Fibroblast of mammary gland (primary cell): ENCODE measurements at regions not wholly inside any gene's neighbourhood (a gene's known extent, or its start where the extent isn't known, plus 50 kb on each side); places are given as distances from the start of the nearest gene placed in this dataset.

Experiments
- DNase-seq: peaks from one replicate; pipeline ENCODE4 v3.0.0-alpha.2; 2010; ENCODE audit warnings: low read depth
- H3K4me3 ChIP-seq: 2 replicates; pipeline ENCODE4 v1.5.1; 2011; ENCODE audit warnings: low read depth, mild to moderate bottlenecking, low read length, moderate library complexity; ENCODE audit not compliant: control insufficient read depth
- CTCF ChIP-seq: conservative IDR thresholded peaks from 2 replicates; pipeline ENCODE4 v1.5.1; 2011; ENCODE audit warnings: low read depth, low read length, inconsistent platforms; ENCODE audit not compliant: control insufficient read depth, insufficient read depth

- TF ChIP-seq CTCF: no peak
- DNase-seq: no peak
- no peak overlapping the region for H3K4me3 ChIP-seq
These were observed 89.2 kb upstream of the RORA start for GRCh38 chr15:61318301-61318700.

- no peak for DNase-seq
- TF ChIP-seq CTCF: no peak
- no peak overlapping the region for H3K4me3 ChIP-seq
These were observed 86.4 kb upstream of the RORA start for GRCh38 chr15:61315471-61315870.

- H3K4me3 ChIP-seq: no peak overlapping the region
These were observed 85.3 kb upstream of the RORA start for GRCh38 chr15:61314427-61314826.

GRCh38 chr15:61309617-61310016, 80.5 kb upstream of the RORA start:
- DNase-seq: no peak

More at GRCh38 chr15:61314427-61314826, 85.3 kb upstream of the RORA start:
- TF ChIP-seq CTCF: no peak
- no peak for DNase-seq

GRCh38 chr15:61309031-61309511, 80.0 kb upstream of the RORA start:
- H3K4me3 ChIP-seq: no peak overlapping the region
- no peak for TF ChIP-seq CTCF
- no peak for DNase-seq

More at GRCh38 chr15:61309617-61310016, 80.5 kb upstream of the RORA start:
- TF ChIP-seq CTCF: no peak
- no peak overlapping the region for H3K4me3 ChIP-seq

- H3K4me3 ChIP-seq: no peak overlapping the region
- DNase-seq: no peak
- TF ChIP-seq CTCF: no peak
These were observed 79.3 kb upstream of the RORA start for GRCh38 chr15:61308437-61308836.

GRCh38 chr15:61307474-61307873, 78.4 kb upstream of the RORA start:
- TF ChIP-seq CTCF: no peak
- no peak for DNase-seq
- no peak overlapping the region for H3K4me3 ChIP-seq
